PC-3 (cell line): ENCODE measurements at regions not wholly inside any gene's neighbourhood (a gene's known extent, or its start where the extent isn't known, plus 50 kb on each side); places are given as distances from the start of the nearest gene placed in this dataset.

Source experiments
- ATAC-seq: fragments of 200-7000 bp; cut with Tn5 transposase; 2 replicates; pipeline ENCODE4 v1.9.1; 2020; ENCODE audit warnings: mild to moderate bottlenecking, moderate library complexity
- BruUV-seq: library from RNA; stranded (reverse); fragments of 400-500 nt; replicated peaks from 2 replicates; lab custom pipeline; 2021; lab: Mats Ljungman, UMichigan
- CTCF ChIA-PET: fragments of 300-600 bp; sonication (Branson Sonifier 250); formaldehyde crosslinking; loops from one replicate; lab custom pipeline; 2022; ENCODE audit warnings: antibody characterized with exemption; lab: Charles Lee
- POLR2A ChIA-PET: fragments of 300-600 bp; sonication (Branson Sonifier 250); formaldehyde crosslinking; loops from one replicate; lab custom pipeline; 2022; ENCODE audit warnings: antibody characterized with exemption; ENCODE audit not compliant: unreplicated experiment; lab: Charles Lee
- DNase-seq: peaks from one replicate; pipeline ENCODE4 v3.0.0-alpha.2; 2015
- H2AFZ ChIP-seq: fragments of 300-600 bp; sonication (generic); 2 replicates; pipeline ENCODE4 v1.6.0; 2016; ENCODE audit warnings: antibody characterized with exemption, low read length
- H3F3A ChIP-seq: fragments of 300-600 bp; sonication (generic); one replicate; pipeline ENCODE4 v1.6.0; 2017; ENCODE audit warnings: antibody characterized with exemption, low read length, control low read depth, mild to moderate bottlenecking; ENCODE audit not compliant: unreplicated experiment
- H3K27ac ChIP-seq: fragments of 300-600 bp; sonication (generic); 2 replicates; pipeline ENCODE4 v1.5.1; 2016; ENCODE audit warnings: mild to moderate bottlenecking, low read length
- H3K27me3 ChIP-seq: fragments of 300-600 bp; sonication (generic); 2 replicates; pipeline ENCODE4 v1.6.1; 2016; ENCODE audit warnings: low read length, mixed read lengths
- H3K36me3 ChIP-seq: fragments of 300-600 bp; sonication (generic); 2 replicates; pipeline ENCODE4 v1.6.1; 2016; ENCODE audit warnings: low read depth, mixed run types, low read length, mixed read lengths
- H3K4me1 ChIP-seq: fragments of 300-600 bp; sonication (generic); 2 replicates; pipeline ENCODE4 v1.5.1; 2016; ENCODE audit warnings: low read length; ENCODE audit not compliant: insufficient read depth
- H3K4me2 ChIP-seq: fragments of 300-600 bp; sonication (generic); 2 replicates; pipeline ENCODE4 v1.6.0; 2016; ENCODE audit warnings: low read length
- H3K4me3 ChIP-seq: fragments of 300-600 bp; sonication (generic); 2 replicates; pipeline ENCODE4 v1.5.1; 2016; ENCODE audit warnings: mild to moderate bottlenecking, low read length, mixed read lengths
- H3K79me2 ChIP-seq: fragments of 300-600 bp; sonication (generic); 2 replicates; pipeline ENCODE4 v1.6.1; 2017; ENCODE audit warnings: low read length, mixed read lengths
- H3K9ac ChIP-seq: fragments of 300-600 bp; sonication (generic); 2 replicates; pipeline ENCODE4 v1.6.0; 2016; ENCODE audit warnings: mild to moderate bottlenecking, low read length
- H3K9me2 ChIP-seq: fragments of 300-600 bp; sonication (generic); replicated peaks from 2 replicates; pipeline ENCODE4 v1.6.1; 2016; ENCODE audit warnings: mixed run types, low read length, mixed read lengths
- H3K9me3 ChIP-seq: fragments of 300-600 bp; sonication (generic); 2 replicates; pipeline ENCODE4 v1.6.1; 2016; ENCODE audit warnings: low read length, mixed read lengths
- H4K20me1 ChIP-seq: fragments of 300-600 bp; sonication (generic); 2 replicates; pipeline ENCODE4 v1.6.1; 2016; ENCODE audit warnings: low read length, mixed read lengths
- CTCF ChIP-seq: fragments of 300-600 bp; sonication (generic); conservative IDR thresholded peaks from 2 replicates; pipeline ENCODE4 v1.5.1; 2017; ENCODE audit warnings: antibody characterized with exemption, low read depth, mild to moderate bottlenecking, low read length
- EZH2 ChIP-seq: fragments of 300-600 bp; sonication (generic); IDR thresholded peaks from one replicate; pipeline ENCODE4 v1.6.1; 2017; ENCODE audit warnings: antibody characterized with exemption, mild to moderate bottlenecking, low read length; ENCODE audit not compliant: unreplicated experiment
- EZH2phosphoT487 ChIP-seq: fragments of 300-600 bp; sonication (generic); IDR thresholded peaks from 2 replicates; pipeline ENCODE4 v1.6.1; 2018; ENCODE audit warnings: mild to moderate bottlenecking, antibody characterized with exemption, low read length, borderline replicate concordance
- intact Hi-C: fragments of 100-400 bp; cut with micrococcal nuclease; formaldehyde crosslinking; loops from 2 replicates; pipeline ENCODE4 v1.9.0; 2023

DNA sequence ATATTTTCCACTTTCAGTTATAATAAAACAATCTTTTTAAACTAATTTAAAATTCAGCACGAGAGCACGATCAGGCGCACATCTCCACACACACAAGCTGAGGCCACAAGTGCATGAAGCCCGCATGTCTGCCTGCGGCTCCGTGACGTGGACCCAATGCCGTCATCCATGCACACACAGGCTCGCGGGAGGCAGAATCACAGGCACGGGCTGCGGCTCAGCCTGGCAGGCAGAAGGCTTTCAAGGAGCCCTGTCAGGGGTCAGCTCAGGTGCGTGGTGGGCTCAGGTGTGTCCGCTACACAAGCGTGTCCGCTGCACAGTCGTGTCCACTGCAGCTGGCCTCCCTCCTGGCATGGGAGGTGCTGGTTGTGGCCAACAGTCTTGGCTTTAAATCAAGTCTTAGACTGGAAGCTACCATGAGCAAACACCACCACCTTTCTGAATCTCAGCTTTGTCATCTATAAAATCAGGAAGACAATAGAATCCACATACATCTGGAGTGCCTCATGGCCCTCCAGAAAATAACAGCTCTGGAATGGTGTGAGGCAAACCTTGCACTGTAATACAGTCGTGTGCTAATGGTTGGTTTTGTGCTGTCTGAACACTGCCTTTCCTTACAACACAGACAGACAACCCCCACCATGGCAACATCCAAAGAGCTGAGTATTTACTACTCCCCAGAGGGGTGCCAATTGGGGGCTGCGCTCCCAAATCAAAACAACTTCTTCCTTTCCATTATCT, 210.1 kb downstream of the NDUFA10 start:
- no peaks in the 10 kb centered on the region; the same call in 1 of the 2 replicates for H3K4me1 ChIP-seq
- no peaks in the 10 kb centered on the region for H4K20me1 ChIP-seq
- CTCF ChIA-PET = no interaction called here
- H2AFZ ChIP-seq = no peak overlapping the region
- no peaks in the 10 kb centered on the region for H3K36me3 ChIP-seq
- DNase-seq = no peak
- no peak for TF ChIP-seq EZH2
- TF ChIP-seq CTCF = no peak
- TF ChIP-seq EZH2phosphoT487 = no peak
- POLR2A ChIA-PET = no interaction called here
- no peaks in the 10 kb centered on the region for H3K79me2 ChIP-seq
- ATAC-seq = peak; percentile 54
- no peak overlapping the region for H3K9ac ChIP-seq
- intact Hi-C loops = no loop called here
- peaks cover 18% of the 10 kb centered on the region; the same call in 1 of the 2 replicates for H3K27me3 ChIP-seq
- no TSS peak for BruUV-seq
- H3K27ac ChIP-seq = no peak overlapping the region
- H3K9me2 ChIP-seq = no peaks in the 10 kb centered on the region
- no peaks in the 10 kb centered on the region for H3F3A ChIP-seq
- H3K4me3 ChIP-seq = no peak overlapping the region
- H3K9me3 ChIP-seq = no peaks in the 10 kb centered on the region
- 0 out of 2 replicates have a peak overlapping the region, but pooled peaks have one; percentile 54 for H3K4me2 ChIP-seq

GRCh38 chr2:239814116-239814860, 210.9 kb downstream of the NDUFA10 start:
- BruUV-seq = no TSS peak
- no peak overlapping the region for H3K27ac ChIP-seq
- H3K9ac ChIP-seq = no peak overlapping the region
- no peaks in the 10 kb centered on the region for H4K20me1 ChIP-seq
- no peaks in the 10 kb centered on the region for H3K36me3 ChIP-seq
- H3K4me2 ChIP-seq = no peak overlapping the region
- no peak for DNase-seq
- no peaks in the 10 kb centered on the region for H3K9me2 ChIP-seq
- ATAC-seq = peak; percentile 37
- H3K9me3 ChIP-seq = no peaks in the 10 kb centered on the region
- no peak overlapping the region for H2AFZ ChIP-seq
- no peaks in the 10 kb centered on the region; the same call in 1 of the 2 replicates for H3K4me1 ChIP-seq
- ChIA-PET POLR2A (interaction anchor here (0.7 kb wide), 1 partner anchor 38 kb away, joined by 3 read pairs; no protein-coding TSS in a partner anchor), CTCF (no interaction called here)
- H3K79me2 ChIP-seq = no peaks in the 10 kb centered on the region
- H3K27me3 ChIP-seq = peaks cover 18% of the 10 kb centered on the region; the same call in 1 of the 2 replicates
- H3F3A ChIP-seq = no peaks in the 10 kb centered on the region
- intact Hi-C loops = no loop called here
- H3K4me3 ChIP-seq = no peak overlapping the region
- TF ChIP-seq EZH2 (no peak), CTCF (no peak), EZH2phosphoT487 (no peak)
